H1 (cell line): ENCODE measurements at regions not wholly inside any gene's neighbourhood (a gene's known extent, or its start where the extent isn't known, plus 50 kb on each side); places are given as distances from the start of the nearest gene placed in this dataset.

ENCODE experiments used
- CTCF ChIA-PET: fragments of 300-600 bp; sonication (Branson Sonifier 250); formaldehyde crosslinking; loops from one replicate; lab custom pipeline; 2021; ENCODE audit not compliant: partially characterized antibody; lab: Charles Lee
- POLR2A ChIA-PET: fragments of 300-600 bp; sonication (Branson Sonifier 250); formaldehyde crosslinking; loops from one replicate; lab custom pipeline; 2021; ENCODE audit warnings: inconsistent platforms; ENCODE audit not compliant: partially characterized antibody; lab: Charles Lee
- DNase-seq, 2 experiments: peaks; one replicate each; pipeline versions ENCODE4 v3.0.0 to v3.0.0-alpha.2; 2010 to 2022; ENCODE audit warnings: low spot score in 2 of 2, low read depth in 1 of 2, mixed read lengths in 1 of 2
- FAIRE-seq: peaks from 2 replicates; lab custom pipeline; 2011; peaks lifted over from hg19 to GRCh38; lab: Jason Lieb, UNC
- H2AFZ ChIP-seq: 2 replicates; pipeline ENCODE4 v1.8.1; 2012; ENCODE audit warnings: low read length, inconsistent platforms
- H2AK5ac ChIP-seq: 2 replicates; pipeline ENCODE4 v1.6.1; 2013; ENCODE audit warnings: low read depth, low read length
- H2BK120ac ChIP-seq: replicated peaks from 2 replicates; pipeline ENCODE3; 2013; ENCODE audit warnings: low read depth, low read length, inconsistent platforms
- H2BK12ac ChIP-seq: 2 replicates; pipeline ENCODE4 v1.6.1; 2013; ENCODE audit warnings: low read depth, low read length
- H2BK15ac ChIP-seq: 2 replicates; pipeline ENCODE4 v1.6.1; 2013; ENCODE audit warnings: low read length
- H2BK20ac ChIP-seq: 2 replicates; pipeline ENCODE4 v1.6.1; 2013; ENCODE audit warnings: low read length
- H2BK5ac ChIP-seq: 2 replicates; pipeline ENCODE4 v1.6.1; 2013; ENCODE audit warnings: low read depth, low read length
- H3K14ac ChIP-seq: 2 replicates; pipeline ENCODE4 v1.6.1; 2013; ENCODE audit warnings: inconsistent platforms; ENCODE audit not compliant: insufficient read length
- H3K18ac ChIP-seq: 2 replicates; pipeline ENCODE4 v1.6.1; 2013; ENCODE audit warnings: low read length; ENCODE audit errors: extremely low read depth
- H3K23ac ChIP-seq: 2 replicates; pipeline ENCODE4 v1.6.1; 2013; ENCODE audit warnings: inconsistent platforms; ENCODE audit not compliant: insufficient read length
- H3K23me2 ChIP-seq: 2 replicates; pipeline ENCODE4 v1.6.1; 2013; ENCODE audit warnings: low read depth, low read length
- H3K27ac ChIP-seq: 2 replicates; pipeline ENCODE4 v1.6.1; 2011; ENCODE audit warnings: low read depth, low read length, inconsistent platforms
- H3K27me3 ChIP-seq, 4 experiments: replicated peaks in 1 of 4; 1 replicate in 1 of 4; 2 replicates in 3 of 4; pipeline versions ENCODE4 v1.6.1 to v1.8.1; 2011 to 2013; ENCODE audit warnings: low read length in 3 of 4, mild to moderate bottlenecking in 3 of 4, inconsistent platforms in 2 of 4, mixed read lengths in 2 of 4, moderate library complexity in 1 of 4; ENCODE audit not compliant: control insufficient read depth in 3 of 4, insufficient read depth in 3 of 4; ENCODE audit errors: extremely low read depth in 1 of 4
- H3K36me3 ChIP-seq, 4 experiments: 2 replicates each; pipeline versions ENCODE4 v1.6.1 to v1.8.1; 2011 to 2013; ENCODE audit warnings: mild to moderate bottlenecking in 4 of 4, low read length in 3 of 4, moderate library complexity in 2 of 4, control low read depth in 1 of 4, inconsistent platforms in 1 of 4; ENCODE audit not compliant: insufficient read depth in 4 of 4, control insufficient read depth in 2 of 4
- H3K4ac ChIP-seq: replicated peaks from 2 replicates; pipeline ENCODE3; 2013; ENCODE audit warnings: low read length, low read depth, mixed read lengths, inconsistent platforms; ENCODE audit not compliant: insufficient read length
- H3K4me1 ChIP-seq, 4 experiments: replicated peaks in 1 of 4; 1 replicate in 1 of 4; 2 replicates in 3 of 4; pipeline versions ENCODE4 v1.6.1 to v1.8.1; 2011 to 2013; ENCODE audit warnings: low read length in 3 of 4, inconsistent platforms in 2 of 4, mixed read lengths in 1 of 4; ENCODE audit not compliant: insufficient read depth in 4 of 4, control insufficient read depth in 3 of 4
- H3K4me2 ChIP-seq, 2 experiments: 2 replicates each; pipeline versions ENCODE4 v1.6.1 to v1.8.1; 2011 to 2013; ENCODE audit warnings: low read depth in 2 of 2, low read length in 2 of 2, control low read depth in 1 of 2, inconsistent platforms in 1 of 2, mild to moderate bottlenecking in 1 of 2; ENCODE audit not compliant: insufficient read depth in 1 of 2
- H3K4me3 ChIP-seq, 4 experiments: fragments of 200-600, 300-600 bp in 1 of 4; sonication (generic), shearing (Covaris generic), sonication (Bioruptor Twin) in 1 of 4; 2 replicates each; pipeline versions ENCODE4 v1.5.1 to v1.8.1; 2011 to 2016; ENCODE audit warnings: low read length in 4 of 4, low read depth in 3 of 4, control low read depth in 2 of 4, inconsistent platforms in 2 of 4, mild to moderate bottlenecking in 2 of 4, mixed read lengths in 1 of 4, moderate library complexity in 1 of 4; ENCODE audit not compliant: insufficient read depth in 2 of 4; ENCODE audit errors: extremely low read depth in 1 of 4
- H3K56ac ChIP-seq: replicated peaks from 2 replicates; pipeline ENCODE3; 2013; ENCODE audit warnings: low read depth, mild to moderate bottlenecking, mixed read lengths, low read length, inconsistent platforms; ENCODE audit not compliant: insufficient read length
- H3K79me1 ChIP-seq: 2 replicates; pipeline ENCODE4 v1.6.1; 2013; ENCODE audit warnings: low read depth, low read length, control low read depth
- H3K79me2 ChIP-seq, 2 experiments: 2 replicates each; pipeline versions ENCODE4 v1.6.1 to v1.8.1; 2012 to 2013; ENCODE audit warnings: low read length in 2 of 2, mild to moderate bottlenecking in 2 of 2, inconsistent platforms in 1 of 2; ENCODE audit not compliant: insufficient read depth in 2 of 2, control insufficient read depth in 1 of 2
- H3K9ac ChIP-seq, 4 experiments: replicated peaks in 1 of 4; 1 replicate in 1 of 4; 2 replicates in 3 of 4; pipeline versions ENCODE4 v1.6.1 to v1.8.1; 2011 to 2013; ENCODE audit warnings: low read depth in 3 of 4, low read length in 3 of 4, control low read depth in 2 of 4, mild to moderate bottlenecking in 2 of 4, moderate library complexity in 2 of 4, inconsistent platforms in 1 of 4; ENCODE audit errors: extremely low read depth in 1 of 4
- H3K9me3 ChIP-seq, 2 experiments: 2 replicates each; pipeline versions ENCODE4 v1.6.1 to v1.8.1; 2012 to 2013; ENCODE audit warnings: mild to moderate bottlenecking in 2 of 2, moderate library complexity in 2 of 2, control low read depth in 1 of 2, inconsistent platforms in 1 of 2, low read depth in 1 of 2, low read length in 1 of 2, mixed read lengths in 1 of 2; ENCODE audit not compliant: insufficient read depth in 2 of 2
- H4K20me1 ChIP-seq, 2 experiments: replicated peaks in 1 of 2; 2 replicates each; pipeline versions ENCODE3 to v1.8.1; 2011 to 2013; ENCODE audit warnings: inconsistent platforms in 2 of 2, low read length in 2 of 2, mild to moderate bottlenecking in 1 of 2; ENCODE audit not compliant: insufficient read depth in 2 of 2, control insufficient read depth in 1 of 2
- H4K5ac ChIP-seq: 2 replicates; pipeline ENCODE4 v1.6.1; 2013; ENCODE audit warnings: low read length, low read depth, mixed read lengths, inconsistent platforms; ENCODE audit not compliant: insufficient read length
- H4K8ac ChIP-seq: 2 replicates; pipeline ENCODE4 v1.8.0; 2013; ENCODE audit warnings: mild to moderate bottlenecking, moderate library complexity, low read length, inconsistent platforms; ENCODE audit not compliant: insufficient read depth; ENCODE audit errors: extremely low read depth
- H4K91ac ChIP-seq: replicated peaks from 2 replicates; pipeline ENCODE3; 2013; ENCODE audit warnings: low read length, mixed read lengths, inconsistent platforms; ENCODE audit not compliant: insufficient read length
- ASH2L ChIP-seq: fragments of 200-600, 300-600 bp; sonication (generic); IDR thresholded peaks from one replicate; pipeline ENCODE4 v1.7.1; 2017; ENCODE audit warnings: low read length
- CBX5 ChIP-seq: fragments of 300-800, 300-1000 bp; sonication (generic); IDR thresholded peaks from 2 replicates; pipeline ENCODE4 v1.7.1; 2016; ENCODE audit warnings: antibody characterized with exemption, low read length, low read depth
- EZH2 ChIP-seq: fragments of 200-600 bp; sonication (generic); IDR thresholded peaks from 2 replicates; pipeline ENCODE4 v1.7.1; 2012; ENCODE audit warnings: low read depth, mild to moderate bottlenecking, moderate library complexity, low read length, inconsistent platforms; ENCODE audit not compliant: severe bottlenecking
- PHF8 ChIP-seq: fragments of 200-600 bp; sonication (generic); conservative IDR thresholded peaks from 2 replicates; pipeline ENCODE4 v1.7.1; 2012; ENCODE audit warnings: low read depth, mild to moderate bottlenecking, inconsistent platforms, low read length, moderate library complexity
- RFX5 ChIP-seq: IDR thresholded peaks from 2 replicates; pipeline ENCODE4 v1.6.1; 2011; ENCODE audit warnings: low read depth, low read length, improper control_type of control experiment, borderline replicate concordance
- RXRA ChIP-seq: IDR thresholded peaks from 2 replicates; pipeline ENCODE4 v1.6.1; 2011; ENCODE audit warnings: low read depth, mild to moderate bottlenecking, low read length, moderate library complexity; ENCODE audit not compliant: insufficient read depth
- SP2 ChIP-seq: IDR thresholded peaks from 2 replicates; pipeline ENCODE4 v1.6.1; 2012; ENCODE audit warnings: mild to moderate bottlenecking, low read length, inconsistent platforms
- TAF7 ChIP-seq: optimal IDR thresholded peaks from 2 replicates; pipeline ENCODE3; 2011; ENCODE audit warnings: low read depth, mild to moderate bottlenecking, inconsistent platforms, low read length, moderate library complexity, borderline replicate concordance
- TCF12 ChIP-seq: IDR thresholded peaks from 2 replicates; pipeline ENCODE4 v1.6.1; 2011; ENCODE audit warnings: low read depth, mild to moderate bottlenecking, low read length
- WGBS, 2 experiments: shearing (Covaris generic) in 1 of 2; methylation state at CpG; one replicate each; pipeline versions ENCODE4 v1.1.6 to v1.1.7; 2013 to 2015; ENCODE audit warnings: low lambda C conversion rate in 2 of 2, mixed read lengths in 2 of 2, inconsistent platforms in 1 of 2, low coverage in 1 of 2, missing lambda C conversion rate in 1 of 2; ENCODE audit not compliant: insufficient replicate concordance in 2 of 2, insufficient coverage in 1 of 2, insufficient read length in 1 of 2; ENCODE audit errors: extremely low coverage in 1 of 2, missing lambda C conversion rate in 1 of 2; 5-methylcytosine and 5-hydroxymethylcytosine counted together

- H2BK20ac ChIP-seq = no peak overlapping the region
- no peak overlapping the region for H2BK120ac ChIP-seq
- no peak overlapping the region for H3K23ac ChIP-seq
- no peak overlapping the region for H2AFZ ChIP-seq
- H2BK15ac ChIP-seq = no peak overlapping the region
- H3K79me1 ChIP-seq = no peaks in the 10 kb centered on the region
- H4K91ac ChIP-seq = no peak overlapping the region
- H4K8ac ChIP-seq = no peak overlapping the region
- H3K79me2 ChIP-seq = no peaks in the 10 kb centered on the region
- no peaks in the 10 kb centered on the region for H3K27me3 ChIP-seq
- H3K4me3 ChIP-seq = no peak overlapping the region
- CTCF ChIA-PET = no interaction called here
- H4K5ac ChIP-seq = no peak overlapping the region
- H3K4me2 ChIP-seq = no peak overlapping the region
- 93% methylated on average over 4 of the region's 4 CpGs; no CpG with 5 or more reads in 1 of the 2 experiments for WGBS, 2 experiments
- FAIRE-seq (no peak), DNase-seq (no peak)
- H3K14ac ChIP-seq = no peak overlapping the region
- no peaks in the 10 kb centered on the region for H3K4me1 ChIP-seq
- no peak overlapping the region for H3K27ac ChIP-seq
- H3K23me2 ChIP-seq = no peaks in the 10 kb centered on the region
- no peak overlapping the region for H2BK5ac ChIP-seq
- no peaks in the 10 kb centered on the region for H4K20me1 ChIP-seq
- H3K4ac ChIP-seq = no peak overlapping the region
- H3K18ac ChIP-seq = no peak overlapping the region
- no peak overlapping the region for H2AK5ac ChIP-seq
- H3K36me3 ChIP-seq = no peaks in the 10 kb centered on the region
- H3K9me3 ChIP-seq = no peaks in the 10 kb centered on the region
- TF ChIP-seq RXRA (no peak), TCF12 (no peak), SP2 (no peak), CBX5 (no peak), TAF7 (no peak), ASH2L (no peak), PHF8 (no peak), EZH2 (no peak), RFX5 (no peak)
- no peak overlapping the region for H2BK12ac ChIP-seq
- H3K9ac ChIP-seq = no peak overlapping the region
- no peak overlapping the region for H3K56ac ChIP-seq
- POLR2A ChIA-PET = no interaction called here
These were observed 1247.1 kb downstream of the GATA3 start for GRCh38 chr10:9301554-9301953.
